HG02840 (cell line): ENCODE measurements at regions not wholly inside any gene's neighbourhood (a gene's known extent, or its start where the extent isn't known, plus 50 kb on each side); places are given as distances from the start of the nearest gene placed in this dataset.

Source experiments
- ATAC-seq: cut with Tn5 transposase; IDR thresholded peaks from one replicate; pipeline ENCODE4 v1.9.1; 2021; ENCODE audit warnings: mild to moderate bottlenecking, moderate library complexity, moderate number of reproducible peaks; ENCODE audit not compliant: unreplicated experiment, low FRiP score

DNA sequence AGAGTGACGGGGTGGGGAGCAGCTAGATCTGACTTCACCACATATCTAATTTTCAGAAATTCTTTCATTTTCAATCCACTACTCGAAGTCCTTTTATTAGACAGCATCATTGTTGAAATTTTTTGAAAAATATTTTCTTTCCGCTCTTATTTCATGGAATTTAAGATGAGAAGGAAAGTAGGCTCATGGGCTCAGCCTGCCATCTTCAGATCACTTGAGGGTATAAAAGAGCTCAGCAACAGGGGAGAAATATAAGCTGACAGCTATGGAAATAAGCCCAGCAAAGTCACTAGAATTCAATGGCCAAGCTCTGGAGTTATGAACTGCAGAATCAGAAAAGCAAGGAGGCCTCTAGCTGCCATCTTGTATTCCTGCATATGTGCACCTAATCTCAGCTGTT lies 389.1 kb downstream of the XPNPEP1 start:
- no peak for ATAC-seq

DNA sequence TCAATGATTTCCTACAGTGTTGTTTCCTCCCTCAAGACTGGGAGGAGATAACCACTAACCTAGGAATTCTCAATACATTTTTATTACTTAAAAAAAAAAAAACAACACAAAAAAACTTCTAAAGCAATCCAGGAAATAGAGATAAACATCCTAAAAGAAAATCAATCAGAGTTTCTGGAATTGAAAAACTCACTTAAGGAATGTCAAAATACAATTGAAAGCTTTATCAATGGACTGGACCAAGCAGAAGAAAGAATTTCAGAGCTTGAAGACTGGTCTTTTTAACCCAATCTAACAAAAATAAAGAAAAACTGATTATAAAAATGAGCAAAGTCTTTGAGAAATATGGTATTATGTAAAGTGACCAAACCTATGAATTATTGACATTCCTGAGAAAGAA lies 394.1 kb downstream of the XPNPEP1 start:
- ATAC-seq, result no peak

DNA sequence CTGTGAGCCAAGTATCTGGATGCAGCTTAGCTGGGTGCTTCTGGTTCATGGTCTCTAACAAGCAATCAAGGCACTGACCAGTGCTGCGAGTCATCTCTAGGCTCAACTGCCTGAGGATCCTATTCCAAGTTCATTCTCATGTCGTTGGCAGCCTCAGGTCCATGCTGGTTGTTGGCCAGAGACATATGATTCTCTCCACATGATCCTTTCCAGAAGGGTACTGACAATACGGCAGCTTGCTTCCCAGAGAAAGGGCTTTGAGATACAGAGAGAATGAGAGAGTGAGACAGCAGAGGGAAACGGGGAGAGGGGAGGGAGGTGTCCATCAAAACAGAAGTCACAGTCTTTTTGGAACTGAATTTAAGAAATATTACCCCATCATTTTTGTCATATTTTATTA lies 405.6 kb downstream of the XPNPEP1 start:
- no peak for ATAC-seq

DNA sequence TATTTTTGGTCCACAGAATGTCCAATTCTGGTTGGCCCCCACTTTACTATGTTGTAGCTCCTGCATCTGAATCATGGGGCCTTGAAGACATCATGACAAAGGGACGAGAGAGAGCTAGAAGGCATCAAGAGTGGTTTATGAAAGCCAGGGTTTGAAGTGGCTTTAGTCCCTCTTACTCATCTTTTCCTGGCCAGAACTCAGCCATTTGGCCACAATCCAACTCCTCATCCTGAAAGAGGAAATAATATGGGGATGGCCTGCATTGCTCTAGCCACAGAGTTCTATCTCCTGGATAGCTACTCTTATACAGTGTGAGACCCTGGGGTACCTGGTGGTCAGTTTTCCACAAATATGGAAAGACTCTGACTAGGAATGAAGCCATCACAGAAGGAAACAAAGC lies 418.9 kb downstream of the XPNPEP1 start:
- no peak for ATAC-seq

DNA sequence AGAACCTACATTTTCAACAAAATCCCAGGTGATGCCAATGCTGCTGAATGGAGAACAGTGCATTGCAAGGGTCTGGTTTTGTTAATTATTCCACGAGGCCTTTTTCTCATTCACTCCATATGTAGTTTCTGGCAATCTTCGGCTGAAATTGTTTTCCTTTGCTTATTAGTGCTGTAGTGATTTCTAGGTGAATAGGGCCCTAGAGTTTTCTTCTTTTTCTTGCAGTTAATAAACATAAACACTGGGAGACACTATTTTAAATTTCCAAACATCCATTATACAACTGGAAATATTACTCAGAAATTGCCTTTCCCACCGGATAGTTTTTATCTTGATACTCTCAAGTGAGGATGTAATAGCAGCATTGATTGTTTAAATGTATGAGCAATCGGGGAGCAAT lies 435.6 kb downstream of the XPNPEP1 start:
- ATAC-seq, result no peak

DNA sequence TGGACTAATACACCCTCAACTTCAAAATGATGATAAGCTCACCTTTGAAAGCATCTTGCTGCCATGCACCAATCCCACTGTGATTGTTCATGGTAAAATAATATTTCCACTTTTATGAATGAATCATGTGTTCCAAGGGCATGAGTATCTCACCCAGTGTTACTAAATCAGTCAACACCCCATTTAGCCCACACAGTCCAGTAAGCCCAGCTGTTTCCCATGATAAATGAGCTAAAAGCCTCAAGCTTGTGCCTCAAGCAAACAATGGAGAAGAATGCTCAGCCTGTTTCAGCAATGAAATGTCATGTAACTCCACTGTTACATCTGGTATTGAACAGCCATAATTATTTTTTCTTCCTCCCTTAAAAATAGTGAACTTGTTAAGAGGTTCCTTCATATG lies 442.5 kb downstream of the XPNPEP1 start:
- ATAC-seq, result no peak

DNA sequence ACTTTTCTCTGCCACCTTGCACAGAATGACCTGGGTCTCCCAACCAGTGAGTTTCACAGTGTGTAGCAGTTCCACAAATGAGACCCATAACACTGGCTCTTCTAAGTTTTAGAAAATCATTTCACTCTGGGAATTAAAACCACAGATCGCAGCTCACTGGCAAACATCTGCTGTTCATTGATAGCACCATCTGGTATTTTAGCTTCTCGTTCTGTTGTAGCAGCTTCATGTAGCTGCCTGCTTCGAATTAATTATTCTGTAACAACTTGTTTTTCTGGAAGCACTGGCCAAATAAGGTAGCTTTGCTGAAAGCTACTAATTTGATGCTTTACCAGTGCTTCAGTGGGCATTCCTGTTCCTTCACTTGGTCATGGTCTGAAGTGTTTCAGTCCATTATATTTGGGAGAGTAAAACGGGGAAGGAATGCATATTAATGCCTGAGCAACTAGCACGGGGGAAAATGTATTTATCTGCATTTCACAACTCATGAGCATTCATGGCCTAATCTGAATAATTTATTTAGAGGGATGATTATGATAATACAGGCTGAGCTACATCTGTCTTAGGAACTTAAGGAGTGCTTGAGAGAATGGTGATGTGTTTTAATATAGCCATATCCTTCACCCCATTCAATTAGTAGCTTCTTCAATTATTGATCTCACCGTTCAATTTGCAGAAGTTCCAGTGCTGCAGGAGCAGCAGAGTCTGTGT lies 447.4 kb downstream of the XPNPEP1 start:
- no peak for ATAC-seq

DNA sequence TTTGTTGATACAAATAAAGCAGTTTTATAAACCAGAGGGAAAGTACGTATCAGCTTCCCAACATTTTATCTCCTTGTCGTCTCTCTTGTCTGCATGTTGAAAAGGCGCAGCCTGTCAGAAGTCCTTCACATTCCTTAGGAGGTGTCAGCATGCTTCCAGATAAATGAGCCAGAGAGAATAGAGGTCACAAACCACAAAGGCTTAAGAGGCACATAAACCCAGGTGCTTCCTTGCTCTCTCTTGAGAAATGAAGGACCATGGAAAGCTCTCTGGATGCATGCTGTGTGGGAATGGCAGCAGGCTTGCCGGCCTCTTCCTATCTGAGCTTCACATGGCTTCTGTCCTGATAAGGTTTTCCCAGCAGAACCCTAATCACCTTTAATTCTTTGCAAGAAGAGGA lies 448.5 kb downstream of the XPNPEP1 start:
- ATAC-seq, result no peak

DNA sequence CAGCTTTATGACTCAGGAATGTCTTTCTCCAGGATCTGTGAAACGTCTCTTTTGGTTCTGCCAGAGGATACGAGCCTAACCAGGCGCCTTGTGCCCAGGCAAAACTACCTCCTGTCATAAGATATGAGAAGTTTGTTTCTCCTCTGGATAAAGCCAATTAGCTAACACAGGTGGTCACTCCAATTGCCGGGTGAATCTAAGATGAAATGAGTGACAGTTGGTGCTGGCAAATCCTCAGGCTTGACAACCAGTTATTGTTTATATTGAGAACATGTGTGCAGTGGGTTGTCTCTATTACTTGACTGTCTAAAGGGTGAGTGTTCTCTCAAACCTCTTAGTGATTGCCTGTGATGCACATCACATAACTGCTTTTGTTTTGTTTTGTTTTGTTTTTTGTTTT lies 449.1 kb downstream of the XPNPEP1 start:
- no peak for ATAC-seq

DNA sequence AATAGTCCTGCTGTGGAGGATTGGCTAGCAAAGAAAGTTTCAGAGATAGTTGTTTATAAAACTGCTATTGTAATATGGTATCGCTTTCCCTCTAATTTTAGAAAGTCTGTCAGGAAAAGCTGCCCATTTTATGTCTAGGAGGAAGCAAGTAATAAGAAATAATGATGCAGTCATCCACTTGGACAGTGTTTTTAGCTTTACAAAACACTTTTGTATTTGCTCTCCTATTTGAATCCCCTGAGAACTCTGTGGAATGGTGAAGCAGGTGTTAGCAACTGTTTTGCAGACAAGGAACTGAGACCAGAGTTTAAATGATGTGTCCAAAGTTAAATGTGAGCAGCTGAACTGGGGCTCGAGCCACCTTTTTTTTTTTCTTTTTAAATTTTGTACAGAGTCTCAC lies 455.8 kb downstream of the XPNPEP1 start:
- no peak for ATAC-seq

DNA sequence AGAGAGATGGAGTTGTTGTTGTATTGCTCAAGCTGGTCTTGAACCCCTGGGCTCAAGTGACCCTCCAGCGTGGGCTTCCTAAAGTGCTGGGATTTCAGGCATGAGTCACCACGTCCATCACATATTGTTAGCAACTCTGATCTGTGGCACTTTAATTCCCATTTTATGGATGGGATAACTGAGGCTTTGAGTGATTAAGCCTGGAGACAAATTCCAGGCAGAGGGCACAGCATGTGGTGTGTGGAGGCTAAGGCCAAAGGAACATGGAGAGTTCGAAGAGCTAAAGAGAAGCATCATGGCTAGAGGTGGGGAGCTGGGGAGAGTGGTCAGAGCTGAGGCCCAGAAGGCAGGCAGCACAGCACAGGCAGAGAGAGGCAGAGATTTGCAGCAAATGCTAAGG lies 458.4 kb downstream of the XPNPEP1 start:
- no peak for ATAC-seq

DNA sequence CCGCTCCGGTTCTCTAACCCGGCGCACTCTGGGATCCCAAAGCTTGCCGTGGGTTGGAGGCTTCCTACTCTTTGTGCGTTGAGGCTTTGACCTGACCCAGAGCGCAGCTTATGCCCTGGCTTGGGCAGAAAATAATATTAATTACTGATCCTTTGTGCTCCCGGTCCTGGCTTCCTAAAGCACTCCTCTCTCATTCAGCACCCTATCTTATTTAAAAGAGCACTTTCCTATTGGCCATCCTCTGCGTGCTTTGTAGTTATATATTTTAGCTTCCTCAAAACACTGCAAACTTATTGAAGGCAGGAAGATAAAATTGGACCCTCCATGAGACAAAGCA lies 466.0 kb downstream of the XPNPEP1 start:
- no peak for ATAC-seq

DNA sequence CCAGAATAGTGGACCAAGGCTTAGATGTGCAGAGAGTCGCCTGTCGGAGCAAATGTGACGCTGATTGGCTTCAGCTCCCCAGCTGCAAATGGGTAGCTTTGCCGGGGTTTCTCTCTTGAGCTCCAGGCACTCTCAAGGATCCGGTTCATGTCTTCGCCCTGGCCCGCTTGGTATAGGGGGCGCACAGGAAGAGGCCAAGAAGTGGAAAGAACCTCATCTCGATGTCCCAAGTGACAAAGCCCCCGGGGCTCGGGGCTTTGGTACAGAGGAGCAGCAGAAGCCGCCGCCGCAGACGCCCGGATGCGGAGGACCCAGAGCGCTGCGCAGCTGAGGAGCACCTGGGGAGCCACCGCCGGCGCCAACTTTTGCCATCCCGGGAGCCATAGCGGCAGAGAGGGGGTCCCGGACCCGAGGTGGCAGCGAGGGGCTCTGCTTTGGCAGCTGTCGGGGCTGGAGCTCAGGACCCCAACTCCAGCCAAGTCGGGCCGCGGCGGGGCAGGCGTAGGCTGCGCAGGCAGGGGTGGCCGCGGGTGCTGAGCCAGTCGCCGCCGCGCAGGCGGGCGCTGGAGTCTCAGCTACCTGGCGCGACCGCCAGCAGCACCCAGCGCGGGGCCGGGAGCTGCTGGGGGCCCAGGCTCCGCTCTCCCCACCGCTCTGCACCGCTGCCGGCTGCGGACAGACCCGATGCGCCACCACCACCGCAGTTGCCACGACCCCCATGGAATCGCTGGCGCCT lies 466.6 kb downstream of the XPNPEP1 start:
- no peak for ATAC-seq

DNA sequence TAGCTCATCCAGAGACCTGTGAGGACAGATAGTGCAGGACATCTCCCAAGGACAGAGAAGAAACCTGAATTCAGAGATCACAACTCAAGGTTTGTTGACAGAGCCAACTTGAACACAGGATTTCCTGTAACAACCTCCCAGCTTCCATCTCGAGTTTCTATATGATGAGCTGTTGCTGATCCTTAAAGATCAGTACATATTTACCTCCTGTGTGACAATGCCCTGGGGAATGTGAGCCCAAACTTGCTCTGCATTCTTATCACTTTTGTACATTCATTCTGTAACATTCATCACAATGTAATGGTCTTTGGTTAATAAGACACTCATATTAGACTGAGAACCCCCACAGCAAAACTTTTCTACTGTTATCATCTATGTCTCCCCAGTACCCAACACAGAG lies 468.6 kb downstream of the XPNPEP1 start:
- no peak for ATAC-seq

DNA sequence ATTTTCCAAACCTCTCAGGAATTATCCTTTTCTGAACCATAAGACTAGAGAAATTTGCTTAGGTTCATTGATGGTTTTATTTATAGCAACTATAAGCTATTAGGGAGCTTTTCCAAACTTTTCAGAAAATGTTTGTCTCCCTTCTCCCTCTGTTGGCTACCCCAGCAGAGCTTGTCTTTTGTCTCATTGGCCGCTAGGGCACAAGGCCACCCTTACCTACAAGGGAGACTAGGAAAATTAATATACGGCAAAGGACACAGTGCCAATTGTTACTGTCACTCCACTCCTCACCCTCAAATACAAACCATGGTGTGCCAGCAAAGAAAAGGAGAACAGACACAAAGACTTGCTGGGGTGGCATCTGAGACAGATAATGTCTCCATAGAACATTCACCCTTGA lies 471.4 kb downstream of the XPNPEP1 start:
- no peak for ATAC-seq

DNA sequence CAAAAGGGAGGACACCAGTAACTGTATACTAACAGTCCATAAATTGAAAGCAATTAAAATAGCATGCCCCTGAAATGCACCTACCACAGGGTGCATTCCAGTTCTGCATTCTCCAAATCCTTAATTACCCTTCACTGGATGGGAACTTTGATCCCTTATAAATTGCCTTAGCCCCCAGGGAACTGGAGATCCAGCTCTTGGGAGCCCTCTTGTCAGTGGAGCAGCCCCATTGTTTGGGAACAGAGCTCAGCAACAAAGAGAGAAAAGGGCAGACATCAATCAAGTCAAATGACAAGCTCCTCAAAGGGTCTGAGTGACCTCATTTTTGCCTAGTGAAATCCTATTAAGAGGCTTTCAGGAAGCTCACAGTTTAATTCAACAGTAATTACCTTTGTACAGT lies 472.6 kb downstream of the XPNPEP1 start:
- ATAC-seq, result no peak

DNA sequence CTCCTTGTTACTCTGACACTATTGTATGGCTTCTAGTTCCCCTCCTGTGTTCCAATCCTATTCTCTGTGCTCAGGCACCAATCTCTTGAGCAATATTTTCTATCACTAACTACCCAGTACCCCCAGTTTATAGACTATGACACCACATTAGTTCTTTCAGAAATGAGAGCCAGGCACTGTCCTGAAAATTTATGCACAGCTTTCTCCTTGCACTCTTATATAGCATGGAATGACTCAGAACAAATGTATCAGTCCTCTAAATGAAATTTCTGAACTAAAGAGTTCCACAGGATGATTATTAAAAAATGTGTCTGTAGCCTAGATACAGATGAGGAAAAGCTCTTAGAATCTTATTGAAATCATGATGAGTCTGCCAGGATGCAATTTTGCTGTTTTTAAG lies 489.9 kb downstream of the XPNPEP1 start:
- no peak for ATAC-seq

DNA sequence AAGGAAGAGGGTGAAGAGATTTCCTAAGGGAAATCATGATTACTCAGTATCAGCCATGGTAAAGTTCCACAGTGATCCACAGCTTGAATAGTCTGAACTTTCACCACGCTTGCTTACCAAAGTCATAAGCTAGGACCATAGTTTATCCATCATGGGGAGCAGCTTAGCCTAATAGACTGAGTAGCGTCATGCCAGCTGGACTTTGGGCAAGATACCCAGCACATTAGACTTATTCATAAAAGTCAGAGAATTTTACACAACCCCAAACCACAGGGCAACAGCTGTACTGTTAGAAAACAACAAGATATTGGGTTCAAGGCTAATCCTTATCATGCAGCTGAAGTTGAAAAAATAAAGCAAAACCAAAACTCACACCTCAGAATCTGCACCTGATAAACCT lies 491.0 kb downstream of the XPNPEP1 start:
- no peak for ATAC-seq

DNA sequence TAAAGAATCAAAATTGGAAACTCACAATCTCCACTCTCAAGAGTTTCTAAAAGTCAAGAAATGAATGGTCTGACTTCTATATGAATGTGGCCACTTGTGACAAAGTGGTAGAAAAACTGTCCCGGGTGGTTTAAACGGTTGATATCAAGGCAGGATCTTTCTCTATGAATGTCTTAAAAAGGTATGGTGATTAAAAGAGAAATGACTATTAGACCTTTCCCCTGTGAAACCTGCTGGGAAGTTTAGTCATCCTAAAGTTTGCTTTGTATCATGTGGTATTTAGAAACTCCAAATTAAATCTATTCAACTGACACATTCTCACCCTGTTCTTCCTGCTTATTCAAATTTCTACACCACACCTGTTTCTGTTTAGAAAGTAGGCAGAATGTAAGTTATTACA lies 492.5 kb downstream of the XPNPEP1 start:
- ATAC-seq, result no peak

DNA sequence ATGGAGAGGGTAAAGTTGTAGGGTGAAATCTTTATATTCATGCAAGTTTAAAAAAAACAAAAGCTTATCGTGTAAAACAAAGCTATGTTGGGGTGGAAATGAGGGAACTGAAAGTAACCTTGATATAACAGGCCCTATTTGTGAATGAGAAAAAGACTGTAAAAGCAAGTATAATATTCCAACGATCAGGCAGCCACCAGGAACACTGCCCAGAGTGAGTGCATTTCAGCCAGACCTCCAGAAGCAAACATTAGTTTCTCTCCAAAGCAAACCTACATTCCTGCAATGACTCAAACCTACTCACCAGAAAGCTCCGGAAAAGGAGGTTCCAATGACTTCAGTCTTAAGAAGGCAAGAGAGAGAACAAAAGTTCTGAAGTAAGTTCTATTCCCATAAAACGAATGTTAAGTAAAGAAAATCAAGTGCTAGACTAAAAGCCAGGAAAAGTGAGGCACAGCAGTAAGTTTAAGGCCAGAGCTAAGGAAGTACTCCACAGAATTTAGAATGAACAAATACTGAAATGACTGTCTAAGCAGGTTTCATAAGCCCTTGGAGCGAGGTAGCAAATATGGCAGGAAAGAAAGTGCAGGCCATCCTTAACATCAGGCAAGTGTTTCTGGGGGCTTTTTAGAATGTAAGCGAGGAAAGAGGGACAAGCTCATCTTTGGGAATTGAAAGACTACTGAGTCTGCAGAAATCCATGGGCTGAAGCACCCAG lies 493.1 kb downstream of the XPNPEP1 start:
- ATAC-seq, result no peak

DNA sequence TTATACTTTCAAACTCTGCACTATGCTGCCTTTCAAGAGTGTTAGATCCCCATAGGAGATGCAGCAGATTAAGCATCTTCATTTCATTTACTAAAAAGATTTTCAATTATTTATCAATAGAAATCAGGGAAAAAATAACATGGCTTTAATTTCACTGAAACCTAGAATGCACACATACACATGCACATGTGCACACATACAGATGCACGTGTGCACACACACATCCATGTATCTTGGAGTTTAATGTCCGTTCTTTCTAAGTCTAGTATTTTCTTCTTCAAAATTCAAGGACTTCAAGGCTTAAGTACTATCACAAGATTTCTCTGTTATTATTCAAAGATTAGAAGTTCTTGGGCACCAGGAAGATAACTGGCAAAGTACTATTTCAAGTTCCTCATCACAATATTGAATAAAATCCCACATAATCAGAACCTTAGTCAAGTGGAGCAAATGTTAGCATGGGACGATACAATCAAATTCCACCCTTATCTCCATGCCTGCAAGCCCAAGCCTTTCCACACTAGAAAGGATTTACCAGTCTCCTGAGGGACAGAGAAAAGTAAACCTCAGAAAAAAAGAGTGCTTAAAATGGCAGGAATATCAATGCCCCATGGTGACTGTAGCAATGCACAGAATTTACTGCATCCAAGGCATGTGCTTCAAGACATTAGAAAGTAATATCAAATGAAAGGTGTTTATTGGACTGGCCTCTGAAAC lies 494.4 kb downstream of the XPNPEP1 start:
- no peak for ATAC-seq
